NT2/D1 (cell line): ENCODE measurements at regions not wholly inside any gene's neighbourhood (a gene's known extent, or its start where the extent isn't known, plus 50 kb on each side); places are given as distances from the start of the nearest gene placed in this dataset.
"Not testable (repeated sequence)": the region's sequence is repeated elsewhere in the genome, so short reads cannot be mapped to it uniquely, and the experiment has no call there.

Source experiments
- DNase-seq: peaks from one replicate; pipeline ENCODE4 v3.0.0-alpha.2; 2011; ENCODE audit warnings: low read depth, low spot score
- H3K27me3 ChIP-seq: 2 replicates; pipeline ENCODE4 v1.6.0; 2011; ENCODE audit warnings: mild to moderate bottlenecking; ENCODE audit not compliant: insufficient read length, insufficient read depth
- H3K36me3 ChIP-seq: 2 replicates; pipeline ENCODE4 v1.6.1; 2011; ENCODE audit warnings: mild to moderate bottlenecking, low read length, mixed read lengths; ENCODE audit not compliant: insufficient read depth, insufficient read length
- H3K4me1 ChIP-seq: 2 replicates; pipeline ENCODE4 v1.5.1; 2011; ENCODE audit not compliant: insufficient read depth, insufficient read length
- H3K4me3 ChIP-seq: 2 replicates; pipeline ENCODE4 v1.5.1; 2011; ENCODE audit warnings: low read depth; ENCODE audit not compliant: insufficient read length
- H3K9ac ChIP-seq: 2 replicates; pipeline ENCODE4 v1.6.0; 2011; ENCODE audit warnings: low read depth; ENCODE audit not compliant: insufficient read length
- H3K9me3 ChIP-seq: 2 replicates; pipeline ENCODE4 v1.5.1; 2011; ENCODE audit warnings: mild to moderate bottlenecking, low read length; ENCODE audit not compliant: insufficient read depth
- SUZ12 ChIP-seq: IDR thresholded peaks from 2 replicates; pipeline ENCODE4 v1.6.1; 2011; ENCODE audit not compliant: insufficient read length, insufficient read depth; ENCODE audit errors: extremely low read depth
- YY1 ChIP-seq: IDR thresholded peaks from 2 replicates; pipeline ENCODE4 v1.6.1; 2011; ENCODE audit not compliant: insufficient read length, insufficient read depth
- ZNF274 ChIP-seq: IDR thresholded peaks from 2 replicates; pipeline ENCODE4 v1.6.1; 2011; ENCODE audit warnings: mild to moderate bottlenecking, low read depth, low read length

- Histone ChIP-seq H3K4me3 (no peak overlapping the region), H3K4me1 (no peaks in the 10 kb centered on the region), H3K36me3 (no peaks in the 10 kb centered on the region), H3K9me3 (no peaks in the 10 kb centered on the region), H3K9ac (no peak overlapping the region), H3K27me3 (no peaks in the 10 kb centered on the region)
- no peak for TF ChIP-seq YY1
- no peak for TF ChIP-seq SUZ12
- no peak for TF ChIP-seq ZNF274
- DNase-seq, result no peak
Observed at GRCh38 chr7:4460597-4460996, 221.5 kb upstream of the FOXK1 start.

- no peak for TF ChIP-seq SUZ12
- no peak for TF ChIP-seq YY1
- TF ChIP-seq ZNF274, result no peak
- Histone ChIP-seq H3K4me1 (no peaks in the 10 kb centered on the region), H3K9me3 (no peaks in the 10 kb centered on the region), H3K36me3 (no peaks in the 10 kb centered on the region), H3K27me3 (no peaks in the 10 kb centered on the region), H3K9ac (no peak overlapping the region), H3K4me3 (no peak overlapping the region)
- DNase-seq, result no peak
Observed at GRCh38 chr7:4461531-4461930, 220.6 kb upstream of the FOXK1 start.

DNA sequence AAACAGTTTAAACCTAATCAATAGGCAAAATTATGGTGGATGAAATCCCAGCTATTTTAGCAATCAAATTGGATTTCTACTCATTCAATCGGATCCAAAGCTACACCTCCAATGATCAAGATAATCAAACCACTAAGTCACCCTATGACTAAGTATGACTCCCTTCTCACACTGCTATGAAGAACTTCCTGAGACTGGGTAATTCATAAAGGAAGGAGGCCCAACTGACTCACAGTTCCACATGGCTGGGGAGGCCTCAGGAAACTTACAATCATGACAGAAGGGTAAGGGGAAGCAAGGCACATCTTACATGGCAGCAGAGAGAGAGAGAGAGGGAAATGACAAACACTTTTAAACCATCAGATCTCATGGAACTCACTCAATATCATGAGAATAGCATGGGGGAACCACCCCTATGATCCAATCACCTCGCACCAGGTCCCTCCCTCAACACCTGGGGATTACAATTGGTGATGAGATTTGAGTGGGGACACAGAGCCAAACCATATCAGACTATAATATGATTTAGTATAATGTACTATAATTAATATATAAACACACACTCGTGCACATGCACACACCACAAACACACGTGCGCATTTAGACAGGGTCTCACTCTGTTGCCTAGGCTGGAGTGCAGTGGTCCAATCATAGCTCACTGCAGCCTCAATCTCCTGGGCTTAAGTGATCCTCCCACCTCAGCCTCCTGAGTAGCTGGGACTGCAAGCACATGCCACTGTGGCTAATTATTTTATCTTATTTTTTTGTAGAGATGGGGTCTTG, 213.6 kb upstream of the FOXK1 start:
- no peaks in the 10 kb centered on the region for H3K36me3 ChIP-seq
- no peaks in the 10 kb centered on the region for H3K27me3 ChIP-seq
- H3K4me3 ChIP-seq, result no peak overlapping the region
- TF ChIP-seq ZNF274 (no peak), YY1 (no peak), SUZ12 (no peak)
- no peaks in the 10 kb centered on the region for H3K9me3 ChIP-seq
- peaks cover 7% of the 10 kb centered on the region for H3K4me1 ChIP-seq
- DNase-seq, result no peak
- H3K9ac ChIP-seq, result no peak overlapping the region

DNA sequence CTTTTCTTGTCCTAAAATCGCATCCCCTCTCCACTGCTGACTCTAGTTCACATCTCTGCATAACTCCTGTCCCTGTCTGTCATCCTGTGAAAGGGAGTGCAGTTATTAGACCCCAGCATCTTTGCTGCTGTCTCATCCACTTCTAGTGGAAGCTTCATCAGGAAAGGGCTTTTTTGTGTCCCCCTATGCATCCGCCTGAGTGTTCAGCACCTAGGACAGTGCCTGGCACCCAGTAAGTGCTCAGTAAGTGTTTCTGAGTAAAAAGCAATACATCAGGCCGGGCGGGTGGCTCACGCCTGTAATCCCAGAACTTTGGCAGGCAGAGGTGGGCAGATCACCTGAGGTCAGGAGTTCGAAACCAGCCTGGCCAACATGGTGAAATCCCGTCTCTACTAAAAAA, 211.8 kb upstream of the FOXK1 start:
- Histone ChIP-seq H3K9ac (no peak overlapping the region), H3K9me3 (no peaks in the 10 kb centered on the region), H3K27me3 (no peaks in the 10 kb centered on the region), H3K36me3 (no peaks in the 10 kb centered on the region), H3K4me3 (no peak overlapping the region), H3K4me1 (peaks cover 7% of the 10 kb centered on the region)
- TF ChIP-seq ZNF274, result no peak
- TF ChIP-seq SUZ12, result no peak
- no peak for TF ChIP-seq YY1
- DNase-seq, result peak; percentile 43

- Histone ChIP-seq H3K36me3 (no peaks in the 10 kb centered on the region), H3K9me3 (no peaks in the 10 kb centered on the region), H3K9ac (peak overlapping the region; percentile 0), H3K27me3 (no peaks in the 10 kb centered on the region), H3K4me1 (peaks cover 7% of the 10 kb centered on the region), H3K4me3 (no peak overlapping the region)
- no peak for DNase-seq
- no peak for TF ChIP-seq ZNF274
- TF ChIP-seq SUZ12, result no peak
- TF ChIP-seq YY1, result no peak
Observed at GRCh38 chr7:4472728-4473127, 209.4 kb upstream of the FOXK1 start.

DNA sequence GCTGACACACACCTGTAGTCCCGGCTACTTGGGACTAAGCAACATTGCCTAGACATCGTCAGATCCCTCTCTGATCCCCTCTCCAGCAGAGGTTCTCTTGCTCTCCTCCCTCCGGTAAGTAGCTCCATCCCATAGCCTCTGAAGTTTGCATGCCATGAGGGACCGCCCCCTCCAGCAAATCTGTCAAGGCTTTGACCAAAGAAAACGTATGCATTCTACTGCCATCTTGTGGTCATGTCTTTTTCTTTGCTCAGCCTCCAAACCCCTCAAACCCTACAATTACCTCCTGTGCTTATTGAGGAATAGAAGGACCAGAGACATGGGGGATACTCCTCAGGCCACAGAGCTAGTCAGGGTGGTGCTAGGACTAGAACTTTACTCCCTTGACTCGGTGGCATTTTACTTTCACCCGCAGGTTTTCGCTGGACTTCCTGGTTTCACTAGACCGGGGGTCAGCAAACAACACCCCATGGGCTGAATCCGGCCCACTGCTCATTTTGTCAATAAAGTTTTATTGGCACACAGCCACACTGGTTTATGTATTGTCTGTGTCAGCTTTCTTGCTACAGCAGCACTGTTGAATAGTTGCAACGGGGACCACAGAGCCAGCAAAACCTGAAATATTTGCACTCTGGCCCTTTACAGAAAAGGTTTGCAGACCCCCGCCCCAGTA, 202.6 kb upstream of the FOXK1 start:
- no peak for TF ChIP-seq YY1
- H3K4me3 ChIP-seq, result no peak overlapping the region
- H3K9me3 ChIP-seq, result peaks cover 14% of the 10 kb centered on the region
- H3K4me1 ChIP-seq, result no peaks in the 10 kb centered on the region
- H3K36me3 ChIP-seq, result no peaks in the 10 kb centered on the region
- H3K27me3 ChIP-seq, result no peaks in the 10 kb centered on the region
- peak; percentile 92 for DNase-seq
- H3K9ac ChIP-seq, result no peak overlapping the region

DNA sequence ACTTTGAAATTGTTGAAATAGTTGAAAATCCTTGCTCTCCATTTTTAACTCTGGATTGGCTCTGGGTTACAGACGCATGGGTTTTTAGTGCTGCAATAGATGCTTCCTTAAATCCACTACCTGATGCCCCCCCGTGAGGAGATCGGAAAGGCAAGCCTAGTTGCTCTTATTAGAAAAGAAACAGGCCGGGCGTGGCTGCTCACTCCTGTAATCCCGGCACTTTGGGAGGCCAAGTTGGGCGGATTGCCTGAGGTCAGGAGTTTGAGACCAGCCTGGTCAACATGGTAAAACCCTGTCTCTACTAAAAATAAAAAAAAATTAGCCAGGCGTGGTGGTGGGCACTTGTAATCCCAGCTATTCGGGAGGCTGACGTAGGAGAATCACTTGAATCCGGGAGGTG, 202.0 kb upstream of the FOXK1 start:
- H3K4me1 ChIP-seq, H3K27me3 ChIP-seq, H3K9ac ChIP-seq, H3K36me3 ChIP-seq, H3K4me3 ChIP-seq, DNase-seq: not testable (repeated sequence)
- H3K9me3 ChIP-seq, result peaks cover 20% of the 10 kb centered on the region

GRCh38 chr7:4483851-4484250, 198.2 kb upstream of the FOXK1 start:
- TF ChIP-seq ZNF274 (no peak), YY1 (no peak), SUZ12 (no peak)
- Histone ChIP-seq H3K36me3 (no peaks in the 10 kb centered on the region), H3K27me3 (no peaks in the 10 kb centered on the region), H3K4me1 (peaks cover 4% of the 10 kb centered on the region), H3K9me3 (peaks cover 23% of the 10 kb centered on the region), H3K4me3 (no peak overlapping the region), H3K9ac (no peak overlapping the region)
- DNase-seq, result no peak
